GM06990 (cell line): ENCODE measurements at regions not wholly inside any gene's neighbourhood (a gene's known extent, or its start where the extent isn't known, plus 50 kb on each side); places are given as distances from the start of the nearest gene placed in this dataset.

Experiments
- DNase-seq: peaks from one replicate; pipeline ENCODE4 v3.0.0-alpha.2; 2011; ENCODE audit not compliant: insufficient read length; ENCODE audit errors: extremely low read depth
- H3K27me3 ChIP-seq: replicated peaks from 2 replicates; pipeline ENCODE4 v1.6.0; 2011; ENCODE audit warnings: low read length; ENCODE audit not compliant: control insufficient read depth, insufficient read depth
- H3K36me3 ChIP-seq: 2 replicates; pipeline ENCODE4 v1.5.1; 2011; ENCODE audit warnings: low read length; ENCODE audit not compliant: control insufficient read depth, insufficient read depth
- H3K4me3 ChIP-seq: replicated peaks from 2 replicates; pipeline ENCODE4 v1.5.1; 2011; ENCODE audit warnings: low read depth, mild to moderate bottlenecking, control low read depth, low read length
- CTCF ChIP-seq: IDR thresholded peaks from 2 replicates; pipeline ENCODE4 v1.5.1; 2011; ENCODE audit warnings: low read length, control low read depth, mild to moderate bottlenecking, inconsistent platforms; ENCODE audit not compliant: insufficient read depth, poor library complexity, severe bottlenecking

- no peak for TF ChIP-seq CTCF
- no peak for DNase-seq
- no peak overlapping the region for H3K4me3 ChIP-seq
- no peaks in the 10 kb centered on the region; the same call in 1 of the 2 replicates for H3K27me3 ChIP-seq
- H3K36me3 ChIP-seq, result no peaks in the 10 kb centered on the region
Observed at GRCh38 chr3:150079029-150079739, 108.5 kb upstream of the PFN2 start.

- Histone ChIP-seq H3K4me3 (no peak overlapping the region), H3K27me3 (no peaks in the 10 kb centered on the region; the same call in 1 of the 2 replicates), H3K36me3 (no peaks in the 10 kb centered on the region)
- DNase-seq, result no peak
- no peak for TF ChIP-seq CTCF
Observed at GRCh38 chr3:150077581-150078247, 107.0 kb upstream of the PFN2 start.

GRCh38 chr3:150077107-150077506, 106.4 kb upstream of the PFN2 start:
- TF ChIP-seq CTCF, result no peak
- DNase-seq, result no peak
- H3K36me3 ChIP-seq, result no peaks in the 10 kb centered on the region
- H3K4me3 ChIP-seq, result no peak overlapping the region
- H3K27me3 ChIP-seq, result no peaks in the 10 kb centered on the region; the same call in 1 of the 2 replicates

- Histone ChIP-seq H3K4me3 (no peak overlapping the region), H3K36me3 (no peaks in the 10 kb centered on the region), H3K27me3 (no peaks in the 10 kb centered on the region; the same call in 1 of the 2 replicates)
- no peak for TF ChIP-seq CTCF
- no peak for DNase-seq
Observed at GRCh38 chr3:150076443-150076842, 105.7 kb upstream of the PFN2 start.

GRCh38 chr3:150075417-150075865, 104.7 kb upstream of the PFN2 start:
- DNase-seq, result no peak
- no peak for TF ChIP-seq CTCF
- no peaks in the 10 kb centered on the region for H3K36me3 ChIP-seq
- no peaks in the 10 kb centered on the region; the same call in 1 of the 2 replicates for H3K27me3 ChIP-seq
- H3K4me3 ChIP-seq, result no peak overlapping the region
